Spleen (tissue), 7 donors: ENCODE measurements at regions not wholly inside any gene's neighbourhood (a gene's known extent, or its start where the extent isn't known, plus 50 kb on each side); places are given as distances from the start of the nearest gene placed in this dataset.

Experiments
- POLR2A ChIP-seq, 3 donors: fragments of 450-650 bp; IDR thresholded peaks; one replicate each; pipeline ENCODE4 v1.5.1; 2017; ENCODE audit warnings: antibody characterized with exemption in 3 of 3, mild to moderate bottlenecking in 1 of 3
- POLR2AphosphoS5 ChIP-seq, 3 donors: sonication (generic); formaldehyde crosslinking; IDR thresholded peaks; one replicate each; pipeline ENCODE4 v1.5.1; 2017; ENCODE audit warnings: antibody characterized with exemption in 3 of 3
- TF ChIP-seq, protein P1 (sequence below), 11 experiments: fragments of 200-600 bp in 7 of 11; fragments of 450-650 bp in 4 of 11; sonication (generic) in 4 of 11; IDR thresholded peaks in 8 of 11; conservative IDR thresholded peaks in 3 of 11; 1 replicate in 7 of 11; 2 replicates in 4 of 11; pipeline versions ENCODE4 v1.4.0 to v1.8.0; 2016 to 2021; ENCODE audit warnings: antibody characterized with exemption in 11 of 11, inconsistent platforms in 4 of 11, mild to moderate bottlenecking in 1 of 11
- donor health status: DM: no; HTN: no; CAD: no; lungs with moderate emphysema.
- donor health status: DM: no; HTN: no; CAD: no.
- donor health status: DM: no; HTN: no; CAD: no.

DNA sequence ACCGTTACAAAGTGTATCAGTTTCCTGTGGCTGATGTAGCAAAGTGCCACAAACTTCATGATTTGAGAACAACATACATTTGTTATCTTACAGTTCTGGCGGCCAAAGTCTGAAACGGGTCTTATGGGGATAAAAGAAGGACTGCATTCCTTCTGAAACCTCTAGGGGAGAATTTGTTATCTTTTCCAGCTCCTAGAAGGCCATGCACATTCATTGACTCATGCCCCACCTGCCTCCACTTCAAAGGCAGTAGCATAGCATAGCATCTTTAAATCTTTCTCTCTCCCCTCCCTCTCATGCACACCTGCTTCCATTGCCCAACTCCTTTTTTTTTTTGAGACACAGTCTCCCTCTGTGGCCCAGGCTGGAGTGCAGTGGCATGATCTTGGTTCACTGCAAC lies 190.7 kb upstream of the DYNLRB2 start:
- TF ChIP-seq, protein P1, sequence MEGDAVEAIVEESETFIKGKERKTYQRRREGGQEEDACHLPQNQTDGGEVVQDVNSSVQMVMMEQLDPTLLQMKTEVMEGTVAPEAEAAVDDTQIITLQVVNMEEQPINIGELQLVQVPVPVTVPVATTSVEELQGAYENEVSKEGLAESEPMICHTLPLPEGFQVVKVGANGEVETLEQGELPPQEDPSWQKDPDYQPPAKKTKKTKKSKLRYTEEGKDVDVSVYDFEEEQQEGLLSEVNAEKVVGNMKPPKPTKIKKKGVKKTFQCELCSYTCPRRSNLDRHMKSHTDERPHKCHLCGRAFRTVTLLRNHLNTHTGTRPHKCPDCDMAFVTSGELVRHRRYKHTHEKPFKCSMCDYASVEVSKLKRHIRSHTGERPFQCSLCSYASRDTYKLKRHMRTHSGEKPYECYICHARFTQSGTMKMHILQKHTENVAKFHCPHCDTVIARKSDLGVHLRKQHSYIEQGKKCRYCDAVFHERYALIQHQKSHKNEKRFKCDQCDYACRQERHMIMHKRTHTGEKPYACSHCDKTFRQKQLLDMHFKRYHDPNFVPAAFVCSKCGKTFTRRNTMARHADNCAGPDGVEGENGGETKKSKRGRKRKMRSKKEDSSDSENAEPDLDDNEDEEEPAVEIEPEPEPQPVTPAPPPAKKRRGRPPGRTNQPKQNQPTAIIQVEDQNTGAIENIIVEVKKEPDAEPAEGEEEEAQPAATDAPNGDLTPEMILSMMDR (IDR thresholded peaks at IDR 0.05 in 8 of 11, conservative IDR thresholded peaks at IDR 0.05 in 3 of 11) = no peak
- TF ChIP-seq POLR2A (IDR thresholded peaks at IDR 0.05) (no peak), POLR2AphosphoS5 (IDR thresholded peaks at IDR 0.05) (no peak)
